NCI-H510A treated with DMSO at 0.1 percent for 48 hours (cell line): ENCODE measurements at regions not wholly inside any gene's neighbourhood (a gene's known extent, or its start where the extent isn't known, plus 50 kb on each side); places are given as distances from the start of the nearest gene placed in this dataset.
"Not testable (repeated sequence)": the region's sequence is repeated elsewhere in the genome, so short reads cannot be mapped to it uniquely, and the experiment has no call there.

Experiments
- DNase-seq: peaks from one replicate; lab custom pipeline; 2025; lab: John Stamatoyannopoulos, UW

DNA sequence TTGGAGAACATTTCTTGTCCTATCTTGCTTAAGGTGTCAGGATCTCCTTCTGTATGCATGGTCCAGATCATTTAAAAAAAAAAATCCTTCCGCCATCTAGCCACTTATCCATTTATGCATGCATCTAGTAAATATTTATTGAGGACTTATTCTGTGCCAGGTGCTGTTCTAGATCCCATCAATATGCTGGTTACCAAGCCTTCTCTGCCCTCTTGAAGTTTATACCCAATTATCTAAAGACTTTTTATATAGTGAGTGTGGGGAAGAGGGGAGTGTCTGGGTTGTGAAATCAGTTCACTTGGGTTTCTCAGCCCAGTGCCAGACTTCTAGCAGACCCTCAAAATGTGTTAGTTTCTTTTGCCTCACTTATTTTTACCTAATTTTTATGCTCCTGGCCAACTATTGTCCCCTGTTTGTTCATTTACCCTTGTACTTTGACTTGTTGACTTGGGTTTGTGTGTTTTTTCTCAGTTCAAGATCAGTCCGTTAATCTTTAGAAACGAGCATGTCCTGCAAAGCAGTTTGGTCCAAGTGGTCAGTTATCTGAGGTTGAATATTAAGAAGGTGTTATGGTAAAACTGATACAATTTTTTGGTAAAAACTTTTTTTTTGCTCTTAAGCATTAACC is 488.9 kb downstream of the PCNX1 start:
- DNase-seq = no peak

DNA sequence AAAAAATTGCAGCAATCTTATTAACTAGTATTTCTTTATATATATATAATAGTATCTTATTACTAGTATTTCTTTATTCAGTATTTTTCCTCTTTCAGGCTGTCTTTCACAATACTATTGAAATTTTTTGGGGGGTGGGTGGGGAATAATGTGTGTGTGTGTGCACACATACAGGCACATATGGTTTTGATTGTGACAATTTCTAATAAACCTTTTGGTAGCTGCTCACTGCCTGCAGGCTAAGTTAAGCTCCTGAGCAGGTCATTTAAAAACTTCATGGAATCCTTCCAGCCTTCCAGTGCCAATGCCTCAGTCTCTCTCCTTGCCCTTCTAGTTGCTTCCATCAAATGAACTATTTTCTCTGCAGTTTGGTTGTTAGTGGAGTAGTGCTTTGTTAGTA is 490.1 kb downstream of the PCNX1 start:
- no peak for DNase-seq

DNA sequence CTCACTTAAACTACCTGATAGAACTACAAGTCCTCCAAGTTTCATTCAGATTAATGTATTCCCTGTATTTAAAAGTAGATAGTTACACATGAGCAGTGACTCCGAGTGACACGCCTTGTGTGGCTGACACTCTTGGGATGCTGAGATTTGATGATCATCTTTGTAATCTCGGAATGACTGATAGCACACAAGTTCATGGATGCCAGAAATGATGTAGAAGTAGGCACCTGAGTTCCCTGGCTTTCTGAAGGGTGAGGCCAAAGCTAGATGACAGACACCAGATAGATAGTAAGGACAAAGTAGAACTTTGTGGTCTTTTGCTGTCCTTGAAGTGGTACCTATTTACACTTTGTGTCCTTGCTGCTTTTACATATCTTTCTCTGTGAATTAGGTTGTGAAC is 491.2 kb downstream of the PCNX1 start:
- no peak for DNase-seq

GRCh38 chr14:71399057-71399487 is 491.8 kb downstream of the PCNX1 start:
- DNase-seq = no peak

DNA sequence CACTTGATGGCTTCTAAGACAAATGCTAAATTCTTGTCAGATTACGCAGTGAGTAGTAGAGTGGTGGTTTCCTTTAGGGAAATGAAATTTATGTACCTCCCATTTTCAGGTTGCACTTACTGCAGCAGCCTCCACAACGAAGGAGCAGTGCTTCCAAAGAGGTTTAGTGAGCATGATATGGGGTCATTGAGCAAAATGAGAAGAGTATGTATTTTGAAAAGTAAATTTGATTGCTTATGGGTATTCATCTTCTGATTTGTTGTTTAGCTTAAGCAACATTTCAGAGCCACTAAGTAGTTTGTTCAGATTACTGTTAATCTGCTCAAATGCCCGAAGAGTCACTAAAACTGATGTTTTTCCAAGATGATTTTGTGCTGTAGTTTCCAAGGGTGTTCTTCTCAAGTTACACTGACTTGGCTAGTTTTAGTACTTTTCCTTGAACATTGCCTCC is 493.6 kb downstream of the PCNX1 start:
- DNase-seq = no peak

GRCh38 chr14:71402415-71402814 is 495.2 kb downstream of the PCNX1 start:
- not testable (repeated sequence) for DNase-seq

- peak; percentile 62 for DNase-seq
Measured at GRCh38 chr14:71403656-71404055, 496.4 kb downstream of the PCNX1 start.

- DNase-seq = no peak
Measured at GRCh38 chr14:71405676-71406075, 498.4 kb downstream of the PCNX1 start.

- no peak for DNase-seq
Measured at GRCh38 chr14:71408362-71409030, 501.2 kb downstream of the PCNX1 start.

- no peak for DNase-seq
Measured at GRCh38 chr14:71410578-71411284, 503.5 kb downstream of the PCNX1 start.

DNA sequence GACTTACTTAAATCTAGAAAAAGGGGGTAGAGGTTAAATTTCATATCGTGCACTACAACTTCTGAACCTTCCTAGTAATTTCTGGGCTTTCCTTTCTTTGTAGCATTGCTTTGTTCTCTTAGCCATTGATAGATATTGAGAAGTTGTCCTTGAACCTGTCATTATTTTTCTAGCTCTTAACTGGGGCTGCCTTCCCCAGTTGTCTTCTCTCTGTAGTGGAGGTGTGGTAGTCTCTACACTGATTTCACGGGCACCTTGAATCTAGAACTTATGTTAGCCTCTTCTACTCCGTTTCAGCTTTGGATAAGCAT is 504.0 kb downstream of the PCNX1 start:
- no peak for DNase-seq

DNA sequence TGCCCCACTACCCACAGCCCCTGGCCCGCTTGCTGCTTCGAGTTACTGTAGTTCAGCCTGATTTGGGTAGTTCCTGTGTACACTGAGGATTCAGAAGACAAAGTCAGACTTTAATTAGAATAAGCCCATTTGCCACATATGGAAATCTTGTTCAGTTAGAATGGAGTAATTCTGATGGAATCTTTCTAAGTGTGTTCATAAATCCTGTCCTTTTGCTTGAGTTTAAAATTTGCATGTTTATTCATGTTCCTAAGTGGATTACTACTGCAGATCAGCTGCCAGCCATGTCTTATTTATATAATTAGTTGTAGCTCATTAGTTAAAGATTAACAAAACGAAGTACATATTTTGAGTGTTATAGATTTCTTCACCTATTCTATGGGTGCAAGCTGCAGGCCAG is 504.5 kb downstream of the PCNX1 start:
- DNase-seq = no peak

- DNase-seq = no peak
Measured at GRCh38 chr14:71414631-71415403, 507.6 kb downstream of the PCNX1 start.

DNA sequence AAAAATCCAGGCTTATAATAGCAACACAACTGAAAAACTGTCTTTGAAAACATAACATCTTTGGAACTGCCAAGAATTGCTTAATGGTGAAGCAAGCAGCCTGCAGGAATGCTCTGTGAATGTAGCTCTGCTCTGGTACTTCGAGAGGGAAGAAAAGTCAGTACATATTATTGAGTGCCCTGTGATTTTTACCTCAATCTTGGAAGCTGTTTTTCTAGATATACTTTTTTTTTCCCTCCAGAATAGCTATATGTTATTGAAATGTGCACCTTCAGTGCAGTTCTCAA is 508.1 kb downstream of the PCNX1 start:
- DNase-seq = no peak

DNA sequence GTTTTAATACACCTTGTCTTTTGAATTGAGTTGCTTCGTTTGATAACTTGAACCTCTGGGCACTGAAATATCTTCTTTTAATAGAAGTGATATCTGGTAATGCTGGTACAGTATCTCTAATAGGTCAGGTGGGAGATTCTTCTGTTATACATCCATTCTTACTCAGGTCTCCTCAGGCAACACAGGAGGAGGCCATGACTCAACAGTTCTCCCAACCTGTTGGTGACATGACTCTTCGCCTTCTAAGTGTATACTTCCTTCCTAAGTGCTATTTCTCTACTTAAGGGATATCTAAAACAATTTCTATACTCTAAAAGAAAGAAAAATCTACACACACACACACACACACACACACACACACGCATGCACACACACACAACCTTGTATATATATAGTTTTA is 509.1 kb downstream of the PCNX1 start:
- DNase-seq = no peak

- DNase-seq = no peak
Measured at GRCh38 chr14:71418532-71419245, 511.4 kb downstream of the PCNX1 start.

DNA sequence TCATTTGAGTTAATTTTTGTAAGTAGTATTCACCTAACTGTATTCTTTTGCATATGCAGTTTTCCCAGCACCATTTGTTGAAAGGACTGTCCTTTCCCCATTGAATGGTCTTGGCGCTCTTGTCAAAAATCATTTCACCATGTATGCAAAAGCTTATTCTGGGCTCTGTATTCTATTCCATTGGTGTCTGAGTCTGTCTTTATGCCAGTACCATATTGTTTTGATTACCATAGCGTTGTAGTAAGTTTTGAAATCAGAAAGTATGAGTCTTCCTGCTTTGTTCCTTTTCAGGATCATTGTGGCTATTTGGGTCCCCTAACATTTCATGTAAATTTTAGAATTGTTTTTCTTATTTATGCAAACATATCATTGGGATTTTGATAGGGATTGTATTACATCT is 508.7 kb upstream of the RGS6 start:
- DNase-seq = no peak

- no peak for DNase-seq
Measured at GRCh38 chr14:71424941-71425340, 507.3 kb upstream of the RGS6 start.

GRCh38 chr14:71426001-71426400 is 506.2 kb upstream of the RGS6 start:
- no peak for DNase-seq

DNA sequence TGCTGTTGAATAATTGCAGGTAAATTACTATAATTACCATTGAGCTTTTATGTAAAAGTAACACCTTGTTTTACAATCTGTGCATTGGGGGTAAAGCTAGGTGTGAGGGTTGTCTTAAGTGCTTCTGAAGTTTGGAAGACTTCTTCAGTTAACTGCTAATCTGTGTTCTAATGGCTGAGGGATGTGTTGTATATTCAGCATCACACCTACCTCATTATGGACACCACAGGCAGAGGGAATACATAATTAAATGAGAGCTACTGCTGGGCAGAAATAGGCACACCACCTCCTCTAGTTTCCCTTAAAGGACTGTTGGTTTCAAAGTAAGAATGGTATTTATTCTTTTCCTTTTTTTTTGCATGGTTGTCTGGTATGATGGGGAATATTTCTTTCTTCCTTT is 502.3 kb upstream of the RGS6 start:
- no peak for DNase-seq

DNA sequence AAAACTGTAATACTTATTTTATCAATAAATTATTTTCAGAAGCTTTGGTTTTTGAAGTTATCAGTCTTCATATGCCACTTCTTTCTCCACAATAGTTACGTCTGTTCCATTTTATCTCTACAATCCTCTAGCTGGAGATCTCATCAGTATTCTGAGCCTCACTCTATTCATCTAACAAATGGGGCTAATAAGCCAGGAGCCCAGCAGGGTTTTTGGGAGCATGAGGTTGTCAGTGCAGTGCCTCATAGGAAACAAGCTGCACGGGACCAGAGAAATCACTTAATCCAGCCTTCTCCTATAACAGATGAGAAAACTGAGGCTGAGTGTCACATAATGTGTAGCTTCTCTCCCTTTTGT is 501.9 kb upstream of the RGS6 start:
- DNase-seq = no peak

- no peak for DNase-seq
Measured at GRCh38 chr14:71430678-71431376, 501.4 kb upstream of the RGS6 start.
